K562 (cell line): ENCODE measurements at regions not wholly inside any gene's neighbourhood (a gene's known extent, or its start where the extent isn't known, plus 50 kb on each side); places are given as distances from the start of the nearest gene placed in this dataset.
A peak's percentile ranks its signal among the peaks of the same experiment; 100 is the strongest.

ENCODE experiments used
- CBFA2T2 ChIP-seq: fragments of 450-650 bp; conservative IDR thresholded peaks from 2 replicates; pipeline ENCODE4 v1.6.1; 2017; ENCODE audit warnings: mild to moderate bottlenecking
- CBFA2T3 ChIP-seq: fragments of 450-650 bp; IDR thresholded peaks from 2 replicates; pipeline ENCODE4 v1.6.1; 2017
- E2F6 ChIP-seq, 2 experiments: IDR thresholded peaks; 2 replicates each; pipeline ENCODE4 v1.6.1; 2011; ENCODE audit warnings: borderline replicate concordance in 1 of 2, control low read depth in 1 of 2, low read depth in 1 of 2, low read length in 1 of 2, mild to moderate bottlenecking in 1 of 2, mixed read lengths in 1 of 2, moderate library complexity in 1 of 2; ENCODE audit not compliant: insufficient read depth in 1 of 2, insufficient read length in 1 of 2, poor library complexity in 1 of 2, severe bottlenecking in 1 of 2; ENCODE audit errors: extremely low read depth in 1 of 2
- ELK1 ChIP-seq: sonication (generic); formaldehyde crosslinking; IDR thresholded peaks from 2 replicates; pipeline ENCODE4 v1.8.1; 2022; ENCODE audit warnings: missing genetic modification reagents
- FOXM1 ChIP-seq, 2 experiments: fragments of 450-650 bp in 1 of 2; sonication (generic) in 1 of 2; formaldehyde crosslinking in 1 of 2; IDR thresholded peaks; 2 replicates each; pipeline versions ENCODE4 v1.6.1 to v1.9.0; 2017 to 2022; ENCODE audit warnings: low read depth in 2 of 2, mild to moderate bottlenecking in 2 of 2, missing genetic modification reagents in 1 of 2, moderate library complexity in 1 of 2
- HBP1 ChIP-seq: fragments of 450-650 bp; formaldehyde crosslinking; IDR thresholded peaks from 2 replicates; pipeline ENCODE4 v1.4.0; 2022; ENCODE audit warnings: missing genetic modification characterization
- HDAC3 ChIP-seq: fragments of 450-650 bp; IDR thresholded peaks from 2 replicates; pipeline ENCODE4 v1.6.1; 2018; ENCODE audit warnings: borderline replicate concordance, mild to moderate bottlenecking, moderate library complexity; ENCODE audit not compliant: partially characterized antibody
- HIVEP1 ChIP-seq: fragments of 250-450 bp; sonication (Bioruptor Pico); IDR thresholded peaks from 2 replicates; pipeline ENCODE4 v1.4.0; 2020; ENCODE audit warnings: mild to moderate bottlenecking
- HMGXB4 ChIP-seq: sonication (generic); formaldehyde crosslinking; IDR thresholded peaks from 2 replicates; pipeline ENCODE4 v1.8.1; 2023; ENCODE audit warnings: mild to moderate bottlenecking, missing genetic modification reagents
- HNRNPH1 ChIP-seq: fragments of 200-400 bp; formaldehyde crosslinking; optimal IDR thresholded peaks from 2 replicates; pipeline ENCODE3; 2017; ENCODE audit warnings: low read depth, mild to moderate bottlenecking, low read length, moderate library complexity
- MTF1 ChIP-seq: fragments of 250-450 bp; sonication (Bioruptor Pico); IDR thresholded peaks from 2 replicates; pipeline ENCODE4 v1.9.0; 2021; ENCODE audit warnings: moderate library complexity, mild to moderate bottlenecking, inconsistent platforms, borderline replicate concordance
- MXI1 ChIP-seq: IDR thresholded peaks from 2 replicates; pipeline ENCODE4 v1.6.1; 2011; ENCODE audit warnings: low read depth, mild to moderate bottlenecking, improper control_type of control experiment, low read length
- NCOR1 ChIP-seq: fragments of 450-650 bp; IDR thresholded peaks from 2 replicates; pipeline ENCODE4 v1.6.1; 2016; ENCODE audit warnings: mild to moderate bottlenecking, moderate library complexity
- TRIM25 ChIP-seq: fragments of 450-650 bp; IDR thresholded peaks from 2 replicates; pipeline ENCODE4 v1.7.0; 2016; ENCODE audit warnings: borderline replicate concordance
- ZKSCAN8 ChIP-seq: fragments of 200-800 bp; sonication (Bioruptor generic); IDR thresholded peaks from 2 replicates; pipeline ENCODE4 v1.6.1; 2016; ENCODE audit warnings: missing genetic modification characterization, missing compliant biosample characterization
- ZNF146 ChIP-seq: IDR thresholded peaks from one replicate; pipeline ENCODE4 v1.6.1; 2018; ENCODE audit warnings: missing compliant biosample characterization; ENCODE audit not compliant: unreplicated experiment
- ZNF224 ChIP-seq: sonication (generic); formaldehyde crosslinking; IDR thresholded peaks from 2 replicates; pipeline ENCODE4 v1.8.0; 2022; ENCODE audit warnings: mild to moderate bottlenecking, missing genetic modification reagents

- TF ChIP-seq HBP1 (no peak), NCOR1 (peak; percentile 35; the same call in 1 of the 2 replicates), ZNF224 (CRISPR knock-in tag) (no peak), CBFA2T3 (peak; percentile 64), ZNF146 (CRISPR knock-in tag) (no peak), ZKSCAN8 (CRISPR knock-in tag) (no peak), HDAC3 (no peak), MTF1 (CRISPR knock-in tag) (no peak), E2F6 (IDR thresholded peaks at IDR 0.05; ENCODE audit: borderline replicate concordance in 1 of 2, extremely low read depth in 1 of 2, insufficient read depth in 1 of 2, insufficient read length in 1 of 2, low read depth in 1 of 2, low read length in 1 of 2, poor library complexity in 1 of 2, severe bottlenecking in 1 of 2) (peak in 1 of 2 experiments; percentile 43), TRIM25 (no peak), HNRNPH1 (no peak), FOXM1 (IDR thresholded peaks at IDR 0.05; ENCODE audit: low read depth) (no peak), FOXM1 (CRISPR knock-in tag; IDR thresholded peaks at IDR 0.05; ENCODE audit: low read depth) (no peak), CBFA2T2 (peak; percentile 51), HIVEP1 (no peak), ELK1 (CRISPR knock-in tag) (no peak), MXI1 (no peak), HMGXB4 (no peak)
These were observed 231.4 kb downstream of the CWH43 start (continued) for GRCh38 chr4:49217492-49217891.
